ENCODE measurements at regions not wholly inside any gene's neighbourhood (a gene's known extent, or its start where the extent isn't known, plus 50 kb on each side); places are given as distances from the start of the nearest gene placed in this dataset.

- H3K36me3 Mint-ChIP-seq: no peaks in the 10 kb centered on the region
- H3K27ac Mint-ChIP-seq: no peak overlapping the region
- H3K27me3 Mint-ChIP-seq: peaks cover 5 to 8% (median 6%) of the 10 kb centered on the region in 3 donors
- H3K9me3 Mint-ChIP-seq: peaks cover 0 to 6% (median 0%) of the 10 kb centered on the region in 7 donors
- ATAC-seq (ENCODE audit: low read depth in 2 of 2) (no peak), DNase-seq (no peak)
- H3K4me1 Mint-ChIP-seq: peaks cover 0 to 12% (median 6%) of the 10 kb centered on the region in 3 donors
- H3K4me3 Mint-ChIP-seq: no peak overlapping the region
These were observed 254.3 kb downstream of the SOX4 start for GRCh38 chr6:21847711-21848480.

GRCh38 chr6:21850691-21851090 lies 257.1 kb downstream of the SOX4 start:
- peaks cover 5 to 8% (median 6%) of the 10 kb centered on the region in 3 donors for H3K27me3 Mint-ChIP-seq
- DNase-seq: no peak
- peaks cover 0 to 6% (median 0%) of the 10 kb centered on the region in 7 donors for H3K9me3 Mint-ChIP-seq
- no peak overlapping the region for H3K4me3 Mint-ChIP-seq
- H3K4me1 Mint-ChIP-seq: peaks cover 0 to 12% (median 6%) of the 10 kb centered on the region in 3 donors
- no peaks in the 10 kb centered on the region for H3K36me3 Mint-ChIP-seq
- ATAC-seq (ENCODE audit: low read depth in 2 of 2): no peak
- no peak overlapping the region for H3K27ac Mint-ChIP-seq

- no peak for ATAC-seq (ENCODE audit: low read depth in 2 of 2)
- no peaks in the 10 kb centered on the region for H3K36me3 Mint-ChIP-seq
- no peaks in the 10 kb centered on the region for H3K4me1 Mint-ChIP-seq
- no peak overlapping the region for H3K27ac Mint-ChIP-seq
- DNase-seq: no peak
- H3K27me3 Mint-ChIP-seq: no peaks in the 10 kb centered on the region
- peaks cover 0 to 5% (median 0%) of the 10 kb centered on the region in 7 donors for H3K9me3 Mint-ChIP-seq
- no peak overlapping the region for H3K4me3 Mint-ChIP-seq
These were observed 262.4 kb downstream of the SOX4 start for GRCh38 chr6:21855811-21856455.

GRCh38 chr6:21856456-21856825 lies 262.9 kb downstream of the SOX4 start:
- DNase-seq: no peak
- H3K27me3 Mint-ChIP-seq: no peaks in the 10 kb centered on the region
- no peak for ATAC-seq (ENCODE audit: low read depth in 2 of 2)
- H3K27ac Mint-ChIP-seq: no peak overlapping the region
- H3K36me3 Mint-ChIP-seq: no peaks in the 10 kb centered on the region
- H3K9me3 Mint-ChIP-seq: peaks cover 0 to 7% (median 0%) of the 10 kb centered on the region in 7 donors
- H3K4me3 Mint-ChIP-seq: no peak overlapping the region
- no peaks in the 10 kb centered on the region for H3K4me1 Mint-ChIP-seq

- Mint-ChIP-seq H3K27ac (no peak overlapping the region), H3K4me3 (no peak overlapping the region), H3K9me3 (peaks cover 0 to 7% (median 0%) of the 10 kb centered on the region in 7 donors), H3K27me3 (no peaks in the 10 kb centered on the region), H3K36me3 (no peaks in the 10 kb centered on the region), H3K4me1 (no peaks in the 10 kb centered on the region)
- ATAC-seq (ENCODE audit: low read depth in 2 of 2): no peak
- no peak for DNase-seq
These were observed 263.3 kb downstream of the SOX4 start for GRCh38 chr6:21856844-21857243.

GRCh38 chr6:21858076-21858475 lies 264.5 kb downstream of the SOX4 start:
- H3K4me1 Mint-ChIP-seq: peaks cover 0 to 4% (median 0%) of the 10 kb centered on the region in 3 donors
- no peak for ATAC-seq (ENCODE audit: low read depth in 2 of 2)
- no peak overlapping the region for H3K4me3 Mint-ChIP-seq
- H3K27me3 Mint-ChIP-seq: no peaks in the 10 kb centered on the region
- DNase-seq: no peak
- no peaks in the 10 kb centered on the region for H3K36me3 Mint-ChIP-seq
- no peak overlapping the region for H3K27ac Mint-ChIP-seq
- H3K9me3 Mint-ChIP-seq: peaks cover 0 to 7% (median 0%) of the 10 kb centered on the region in 7 donors

GRCh38 chr6:21859193-21859735 lies 265.7 kb downstream of the SOX4 start:
- Mint-ChIP-seq H3K36me3 (no peaks in the 10 kb centered on the region), H3K27ac (peak overlapping the region in 1 of 6 donors; percentile 67), H3K4me3 (no peak overlapping the region), H3K9me3 (peaks cover 0 to 7% (median 0%) of the 10 kb centered on the region in 7 donors), H3K27me3 (no peaks in the 10 kb centered on the region), H3K4me1 (peaks cover 0 to 4% (median 0%) of the 10 kb centered on the region in 3 donors)
- no peak for DNase-seq
- ATAC-seq (ENCODE audit: low read depth in 2 of 2): no peak

- Mint-ChIP-seq H3K4me1 (peaks cover 0 to 4% (median 0%) of the 10 kb centered on the region in 3 donors), H3K9me3 (peaks cover 0 to 3% (median 0%) of the 10 kb centered on the region in 7 donors), H3K4me3 (peak overlapping the region in 1 of 8 donors; percentile 30), H3K27me3 (no peaks in the 10 kb centered on the region), H3K27ac (no peak overlapping the region), H3K36me3 (no peaks in the 10 kb centered on the region)
- ATAC-seq (ENCODE audit: low read depth in 2 of 2) (no peak), DNase-seq (no peak)
These were observed 268.4 kb downstream of the SOX4 start for GRCh38 chr6:21861942-21862341.

GRCh38 chr6:21864206-21864605 lies 270.7 kb downstream of the SOX4 start:
- Mint-ChIP-seq H3K4me1 (peaks cover 0 to 4% (median 0%) of the 10 kb centered on the region in 3 donors), H3K9me3 (peaks cover 0 to 3% (median 0%) of the 10 kb centered on the region in 7 donors), H3K27me3 (no peaks in the 10 kb centered on the region), H3K27ac (no peak overlapping the region), H3K4me3 (no peak overlapping the region), H3K36me3 (no peaks in the 10 kb centered on the region)
- no peak for ATAC-seq (ENCODE audit: low read depth in 2 of 2)
- no peak for DNase-seq

- ATAC-seq (ENCODE audit: low read depth in 2 of 2) (no peak), DNase-seq (no peak)
- no peaks in the 10 kb centered on the region for H3K4me1 Mint-ChIP-seq
- no peak overlapping the region for H3K27ac Mint-ChIP-seq
- H3K4me3 Mint-ChIP-seq: no peak overlapping the region
- H3K27me3 Mint-ChIP-seq: no peaks in the 10 kb centered on the region
- H3K36me3 Mint-ChIP-seq: no peaks in the 10 kb centered on the region
- H3K9me3 Mint-ChIP-seq: no peaks in the 10 kb centered on the region
These were observed 274.7 kb downstream of the SOX4 start for GRCh38 chr6:21868226-21868625.

GRCh38 chr6:21869085-21869771 lies 275.7 kb downstream of the SOX4 start:
- no peaks in the 10 kb centered on the region for H3K36me3 Mint-ChIP-seq
- peak overlapping the region in 2 of 6 donors; percentile 33 to 82 for H3K27ac Mint-ChIP-seq
- no peaks in the 10 kb centered on the region for H3K27me3 Mint-ChIP-seq
- DNase-seq (no peak), ATAC-seq (ENCODE audit: low read depth in 2 of 2) (no peak)
- no peaks in the 10 kb centered on the region for H3K4me1 Mint-ChIP-seq
- no peak overlapping the region for H3K4me3 Mint-ChIP-seq
- no peaks in the 10 kb centered on the region for H3K9me3 Mint-ChIP-seq

GRCh38 chr6:21870076-21870730 lies 276.7 kb downstream of the SOX4 start:
- Mint-ChIP-seq H3K4me1 (no peaks in the 10 kb centered on the region), H3K27ac (no peak overlapping the region), H3K36me3 (no peaks in the 10 kb centered on the region), H3K9me3 (no peaks in the 10 kb centered on the region), H3K27me3 (no peaks in the 10 kb centered on the region), H3K4me3 (no peak overlapping the region)
- ATAC-seq (ENCODE audit: low read depth in 2 of 2) (no peak), DNase-seq (no peak)

- DNase-seq: no peak
- no peaks in the 10 kb centered on the region for H3K9me3 Mint-ChIP-seq
- H3K4me3 Mint-ChIP-seq: no peak overlapping the region
- no peak for ATAC-seq (ENCODE audit: low read depth in 2 of 2)
- H3K36me3 Mint-ChIP-seq: no peaks in the 10 kb centered on the region
- no peaks in the 10 kb centered on the region for H3K4me1 Mint-ChIP-seq
- H3K27ac Mint-ChIP-seq: no peak overlapping the region
- no peaks in the 10 kb centered on the region for H3K27me3 Mint-ChIP-seq
These were observed 278.3 kb downstream of the SOX4 start for GRCh38 chr6:21871831-21872230.
